HCT116 (cell line): ENCODE measurements at regions not wholly inside any gene's neighbourhood (a gene's known extent, or its start where the extent isn't known, plus 50 kb on each side); places are given as distances from the start of the nearest gene placed in this dataset.

Source experiments
- ATAC-seq: fragments of 200-7000 bp; cut with Tn5 transposase; 2 replicates; pipeline ENCODE4 v1.9.1; 2020; ENCODE audit warnings: mild to moderate bottlenecking, moderate library complexity
- BruUV-seq: library from RNA; stranded (reverse); fragments of 400-500 nt; replicated peaks from 2 replicates; lab custom pipeline; 2021; lab: Mats Ljungman, UMichigan
- CTCF ChIA-PET: fragments of 300-600 bp; sonication (Branson Sonifier 250); formaldehyde crosslinking; loops from one replicate; lab custom pipeline; 2021; ENCODE audit warnings: antibody characterized with exemption; lab: Charles Lee
- POLR2A ChIA-PET: fragments of 300-600, 350-600 bp; sonication (Branson Sonifier 250); formaldehyde crosslinking; loops from one replicate; lab custom pipeline; 2021; ENCODE audit warnings: antibody characterized with exemption; lab: Charles Lee
- RAD21 ChIA-PET, 2 experiments: fragments of 300-600 bp; sonication (Branson Sonifier 250); formaldehyde crosslinking; loops; one replicate each; lab custom pipeline; 2023; ENCODE audit warnings: low total read pairs in 2 of 2; ENCODE audit not compliant: uncharacterized antibody in 2 of 2, unreplicated experiment in 2 of 2, low non-redundant PET in 1 of 2; lab: Charles Lee
- DNase-seq: peaks from one replicate; pipeline ENCODE4 v3.0.0-alpha.2; 2010; ENCODE audit warnings: low read depth, low spot score
- H2AFZ ChIP-seq: fragments of 200-600 bp; shearing (Covaris generic), sonication (generic); 2 replicates; pipeline ENCODE4 v1.6.1; 2017; ENCODE audit warnings: low read depth, mixed run types, mixed read lengths, antibody characterized with exemption, low read length; ENCODE audit not compliant: poor library complexity, severe bottlenecking
- H3K27ac ChIP-seq: 2 replicates; pipeline ENCODE4 v1.5.1; 2012; ENCODE audit warnings: low read depth, low read length
- H3K27me3 ChIP-seq: fragments of 200-600 bp; sonication (generic); 2 replicates; pipeline ENCODE4 v1.6.1; 2016; ENCODE audit warnings: mixed run types, low read length, mixed read lengths; ENCODE audit not compliant: insufficient read depth
- H3K36me3 ChIP-seq, 2 experiments: fragments of 200-500 bp in 1 of 2; fragments of 200-600 bp in 1 of 2; sonication (Bioruptor generic) in 1 of 2; sonication (generic) in 1 of 2; 2 replicates each; pipeline versions ENCODE4 v1.5.1 to v1.6.1; 2014 to 2016; ENCODE audit warnings: low read length in 2 of 2, inconsistent platforms in 1 of 2, mixed read lengths in 1 of 2, mixed run types in 1 of 2; ENCODE audit not compliant: insufficient read depth in 2 of 2, control insufficient read depth in 1 of 2
- H3K4me1 ChIP-seq, 2 experiments: fragments of 200-600 bp in 1 of 2; sonication (generic) in 1 of 2; 2 replicates each; pipeline versions ENCODE4 v1.5.1 to v1.6.1; 2012 to 2017; ENCODE audit warnings: low read length in 2 of 2, inconsistent platforms in 1 of 2, mild to moderate bottlenecking in 1 of 2, mixed read lengths in 1 of 2, mixed run types in 1 of 2, moderate library complexity in 1 of 2; ENCODE audit not compliant: insufficient read depth in 2 of 2, control insufficient read depth in 1 of 2
- H3K4me2 ChIP-seq: fragments of 200-600 bp; sonication (generic); 2 replicates; pipeline ENCODE4 v1.6.1; 2017; ENCODE audit warnings: mixed run types, low read length, mixed read lengths
- H3K4me3 ChIP-seq, 2 experiments: fragments of 200-600 bp in 1 of 2; sonication (generic) in 1 of 2; replicated peaks in 1 of 2; 2 replicates each; pipeline ENCODE4 v1.5.1; 2011 to 2016; ENCODE audit warnings: low read length in 2 of 2, control low read depth in 1 of 2, low read depth in 1 of 2, mild to moderate bottlenecking in 1 of 2, mixed read lengths in 1 of 2, mixed run types in 1 of 2
- H3K79me2 ChIP-seq: fragments of 200-600 bp; sonication (generic); 2 replicates; pipeline ENCODE4 v1.6.1; 2017; ENCODE audit warnings: mild to moderate bottlenecking, mixed run types, low read length, moderate library complexity, mixed read lengths; ENCODE audit not compliant: insufficient read depth
- H3K9ac ChIP-seq: fragments of 200-600 bp; sonication (generic); 2 replicates; pipeline ENCODE4 v1.6.1; 2016; ENCODE audit warnings: low read length, mixed read lengths
- H3K9me2 ChIP-seq: fragments of 200-600 bp; sonication (generic), shearing (Covaris generic); 2 replicates; pipeline ENCODE4 v1.6.1; 2017; ENCODE audit warnings: mixed run types, mild to moderate bottlenecking, moderate library complexity; ENCODE audit not compliant: insufficient read depth
- H3K9me3 ChIP-seq, 2 experiments: fragments of 200-500 bp in 1 of 2; fragments of 200-600 bp in 1 of 2; sonication (Bioruptor generic) in 1 of 2; sonication (generic) in 1 of 2; 2 replicates each; pipeline ENCODE4 v1.6.1; 2014 to 2017; ENCODE audit warnings: low read length in 2 of 2, mixed read lengths in 2 of 2, inconsistent platforms in 1 of 2, low read depth in 1 of 2, mild to moderate bottlenecking in 1 of 2, mixed run types in 1 of 2, moderate library complexity in 1 of 2; ENCODE audit not compliant: control insufficient read depth in 1 of 2, insufficient read depth in 1 of 2
- H4K20me1 ChIP-seq: fragments of 200-600 bp; sonication (generic), shearing (Covaris generic); 2 replicates; pipeline ENCODE4 v1.6.1; 2017; ENCODE audit warnings: mixed run types, mild to moderate bottlenecking, moderate library complexity; ENCODE audit not compliant: insufficient read depth
- CEBPB ChIP-seq: IDR thresholded peaks from 2 replicates; pipeline ENCODE4 v1.6.1; 2012; ENCODE audit warnings: low read depth
- POLR2A ChIP-seq: IDR thresholded peaks from 2 replicates; pipeline ENCODE4 v1.7.0; 2011; ENCODE audit warnings: borderline replicate concordance; ENCODE audit not compliant: insufficient read depth, insufficient read length; ENCODE audit errors: extremely low read depth
- POLR2AphosphoS5 ChIP-seq: IDR thresholded peaks from 2 replicates; pipeline ENCODE4 v1.6.1; 2011; ENCODE audit warnings: mild to moderate bottlenecking, low read depth, low read length, moderate library complexity
- SIN3A ChIP-seq: IDR thresholded peaks from 2 replicates; pipeline ENCODE4 v1.6.1; 2012; ENCODE audit warnings: low read depth
- SP1 ChIP-seq: IDR thresholded peaks from 2 replicates; pipeline ENCODE4 v1.6.1; 2012; ENCODE audit warnings: low read depth
- SRF ChIP-seq: IDR thresholded peaks from 2 replicates; pipeline ENCODE4 v1.6.1; 2012; ENCODE audit warnings: low read depth
- YY1 ChIP-seq: IDR thresholded peaks from 2 replicates; pipeline ENCODE4 v1.6.1; 2011; ENCODE audit warnings: low read length, low read depth, moderate library complexity, mild to moderate bottlenecking; ENCODE audit not compliant: insufficient replicate concordance; ENCODE audit errors: extremely low read depth
- ZBTB33 ChIP-seq: IDR thresholded peaks from 2 replicates; pipeline ENCODE4 v1.6.1; 2011; ENCODE audit warnings: mild to moderate bottlenecking, low read length, moderate library complexity; ENCODE audit not compliant: insufficient replicate concordance; ENCODE audit errors: extremely low read depth
- ZFX ChIP-seq: fragments of 450-650 bp; IDR thresholded peaks from 2 replicates; pipeline ENCODE4 v1.6.1; 2017
- ZNF274 ChIP-seq: fragments of 200-500 bp; sonication (Bioruptor generic); IDR thresholded peaks from 2 replicates; pipeline ENCODE4 v1.6.1; 2014; ENCODE audit warnings: mild to moderate bottlenecking, low read depth, low read length, inconsistent platforms
- intact Hi-C: fragments of 100-400 bp; cut with micrococcal nuclease; formaldehyde crosslinking; loops from 2 replicates; pipeline ENCODE4 v1.10.0; 2022
- TF ChIP-seq, protein P1 (sequence below): IDR thresholded peaks from 2 replicates; pipeline ENCODE4 v1.6.1; 2012; ENCODE audit warnings: low read depth
- TF ChIP-seq, protein P2 (sequence below), 3 experiments: fragments of 200-600 bp in 1 of 3; sonication (generic) in 1 of 3; IDR thresholded peaks in 2 of 3; conservative IDR thresholded peaks in 1 of 3; 2 replicates each; pipeline ENCODE4 v1.5.1; 2012 to 2017; ENCODE audit warnings: low read depth in 2 of 3, low read length in 2 of 3, antibody characterized with exemption in 1 of 3, borderline replicate concordance in 1 of 3, control low read depth in 1 of 3, mild to moderate bottlenecking in 1 of 3, mixed read lengths in 1 of 3, mixed run types in 1 of 3, moderate library complexity in 1 of 3; ENCODE audit not compliant: insufficient read depth in 1 of 3
- TF ChIP-seq, protein P3 (sequence below): IDR thresholded peaks from 2 replicates; pipeline ENCODE4 v1.6.1; 2012

GRCh38 chr1:183730886-183731573 is 73.9 kb upstream of the RGL1 start:
- no peak for DNase-seq
- no peaks in the 10 kb centered on the region for H3K79me2 ChIP-seq
- no peaks in the 10 kb centered on the region for H3K36me3 ChIP-seq
- H3K4me2 ChIP-seq, result no peak overlapping the region
- H3K9me2 ChIP-seq, result no peaks in the 10 kb centered on the region
- H4K20me1 ChIP-seq, result no peaks in the 10 kb centered on the region
- H3K27me3 ChIP-seq, result no peaks in the 10 kb centered on the region
- H3K9ac ChIP-seq, result no peak overlapping the region
- no peak for TF ChIP-seq SIN3A
- no peak for TF ChIP-seq POLR2A
- TF ChIP-seq, protein P1, sequence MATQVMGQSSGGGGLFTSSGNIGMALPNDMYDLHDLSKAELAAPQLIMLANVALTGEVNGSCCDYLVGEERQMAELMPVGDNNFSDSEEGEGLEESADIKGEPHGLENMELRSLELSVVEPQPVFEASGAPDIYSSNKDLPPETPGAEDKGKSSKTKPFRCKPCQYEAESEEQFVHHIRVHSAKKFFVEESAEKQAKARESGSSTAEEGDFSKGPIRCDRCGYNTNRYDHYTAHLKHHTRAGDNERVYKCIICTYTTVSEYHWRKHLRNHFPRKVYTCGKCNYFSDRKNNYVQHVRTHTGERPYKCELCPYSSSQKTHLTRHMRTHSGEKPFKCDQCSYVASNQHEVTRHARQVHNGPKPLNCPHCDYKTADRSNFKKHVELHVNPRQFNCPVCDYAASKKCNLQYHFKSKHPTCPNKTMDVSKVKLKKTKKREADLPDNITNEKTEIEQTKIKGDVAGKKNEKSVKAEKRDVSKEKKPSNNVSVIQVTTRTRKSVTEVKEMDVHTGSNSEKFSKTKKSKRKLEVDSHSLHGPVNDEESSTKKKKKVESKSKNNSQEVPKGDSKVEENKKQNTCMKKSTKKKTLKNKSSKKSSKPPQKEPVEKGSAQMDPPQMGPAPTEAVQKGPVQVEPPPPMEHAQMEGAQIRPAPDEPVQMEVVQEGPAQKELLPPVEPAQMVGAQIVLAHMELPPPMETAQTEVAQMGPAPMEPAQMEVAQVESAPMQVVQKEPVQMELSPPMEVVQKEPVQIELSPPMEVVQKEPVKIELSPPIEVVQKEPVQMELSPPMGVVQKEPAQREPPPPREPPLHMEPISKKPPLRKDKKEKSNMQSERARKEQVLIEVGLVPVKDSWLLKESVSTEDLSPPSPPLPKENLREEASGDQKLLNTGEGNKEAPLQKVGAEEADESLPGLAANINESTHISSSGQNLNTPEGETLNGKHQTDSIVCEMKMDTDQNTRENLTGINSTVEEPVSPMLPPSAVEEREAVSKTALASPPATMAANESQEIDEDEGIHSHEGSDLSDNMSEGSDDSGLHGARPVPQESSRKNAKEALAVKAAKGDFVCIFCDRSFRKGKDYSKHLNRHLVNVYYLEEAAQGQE, result no peak
- TF ChIP-seq YY1, result no peak
- TF ChIP-seq ZBTB33, result no peak
- no peak for TF ChIP-seq ZFX
- no peak for TF ChIP-seq CEBPB
- TF ChIP-seq SP1, result no peak
- TF ChIP-seq, protein P2, sequence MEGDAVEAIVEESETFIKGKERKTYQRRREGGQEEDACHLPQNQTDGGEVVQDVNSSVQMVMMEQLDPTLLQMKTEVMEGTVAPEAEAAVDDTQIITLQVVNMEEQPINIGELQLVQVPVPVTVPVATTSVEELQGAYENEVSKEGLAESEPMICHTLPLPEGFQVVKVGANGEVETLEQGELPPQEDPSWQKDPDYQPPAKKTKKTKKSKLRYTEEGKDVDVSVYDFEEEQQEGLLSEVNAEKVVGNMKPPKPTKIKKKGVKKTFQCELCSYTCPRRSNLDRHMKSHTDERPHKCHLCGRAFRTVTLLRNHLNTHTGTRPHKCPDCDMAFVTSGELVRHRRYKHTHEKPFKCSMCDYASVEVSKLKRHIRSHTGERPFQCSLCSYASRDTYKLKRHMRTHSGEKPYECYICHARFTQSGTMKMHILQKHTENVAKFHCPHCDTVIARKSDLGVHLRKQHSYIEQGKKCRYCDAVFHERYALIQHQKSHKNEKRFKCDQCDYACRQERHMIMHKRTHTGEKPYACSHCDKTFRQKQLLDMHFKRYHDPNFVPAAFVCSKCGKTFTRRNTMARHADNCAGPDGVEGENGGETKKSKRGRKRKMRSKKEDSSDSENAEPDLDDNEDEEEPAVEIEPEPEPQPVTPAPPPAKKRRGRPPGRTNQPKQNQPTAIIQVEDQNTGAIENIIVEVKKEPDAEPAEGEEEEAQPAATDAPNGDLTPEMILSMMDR (IDR thresholded peaks at IDR 0.05 in 2 of 3, conservative IDR thresholded peaks at IDR 0.05 in 1 of 3; ENCODE audit: borderline replicate concordance in 1 of 3, insufficient read depth in 1 of 3, low read depth in 2 of 3, low read length in 2 of 3), result no peak
- TF ChIP-seq SRF, result no peak
- TF ChIP-seq ZNF274, result no peak
- TF ChIP-seq POLR2AphosphoS5, result no peak
- TF ChIP-seq, protein P3, sequence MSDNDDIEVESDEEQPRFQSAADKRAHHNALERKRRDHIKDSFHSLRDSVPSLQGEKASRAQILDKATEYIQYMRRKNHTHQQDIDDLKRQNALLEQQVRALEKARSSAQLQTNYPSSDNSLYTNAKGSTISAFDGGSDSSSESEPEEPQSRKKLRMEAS, result no peak
- TF ChIP-seq, all 23 proteins: peak for 0
- Histone ChIP-seq H3K4me3 (no peak overlapping the region), H3K4me1 (no peaks in the 10 kb centered on the region), H3K9me3 (no peaks in the 10 kb centered on the region), H3K27ac (no peak overlapping the region), H2AFZ (no peak overlapping the region)
- CTCF ChIA-PET, result no interaction called here
- intact Hi-C loops, result no loop called here
- no peak for ATAC-seq
- RAD21 ChIA-PET, result no interaction called here
- no TSS peak for BruUV-seq
- POLR2A ChIA-PET, result no interaction called here
